Keratinocyte (primary cell): ENCODE measurements at regions not wholly inside any gene's neighbourhood (a gene's known extent, or its start where the extent isn't known, plus 50 kb on each side); places are given as distances from the start of the nearest gene placed in this dataset.

Experiments used
- CTCF ChIP-seq, 3 experiments: IDR thresholded peaks in 1 of 3; conservative IDR thresholded peaks in 1 of 3; optimal IDR thresholded peaks in 1 of 3; 2 replicates in 2 of 3; 3 replicates in 1 of 3; pipeline versions ENCODE3 to v1.5.1; 2011; ENCODE audit warnings: low read length in 3 of 3, mild to moderate bottlenecking in 3 of 3, moderate library complexity in 2 of 3, control low read depth in 1 of 3, inconsistent platforms in 1 of 3; ENCODE audit not compliant: insufficient read depth in 2 of 3; ENCODE audit errors: extremely low read depth in 1 of 3
- EZH2 ChIP-seq: IDR thresholded peaks from one replicate; pipeline ENCODE4 v1.6.1; 2012; ENCODE audit warnings: inconsistent platforms, mild to moderate bottlenecking, low read length, moderate library complexity

GRCh38 chr11:91860661-91861060, 364.0 kb upstream of the FAT3 start:
- TF ChIP-seq CTCF (optimal IDR thresholded peaks at IDR 0.05 in 1 of 3, IDR thresholded peaks at IDR 0.05 in 1 of 3, conservative IDR thresholded peaks at IDR 0.05 in 1 of 3; ENCODE audit: extremely low read depth in 1 of 3, insufficient read depth in 2 of 3, low read length in 3 of 3) (no peak), EZH2 (no peak)
